Prostate gland (tissue), 2 donors: ENCODE measurements at regions not wholly inside any gene's neighbourhood (a gene's known extent, or its start where the extent isn't known, plus 50 kb on each side); places are given as distances from the start of the nearest gene placed in this dataset.

Source experiments
- POLR2A ChIP-seq: fragments of 450-650 bp; IDR thresholded peaks from one replicate; pipeline ENCODE4 v1.6.1; 2016; ENCODE audit warnings: antibody characterized with exemption, mild to moderate bottlenecking
- POLR2AphosphoS5 ChIP-seq: sonication (generic); formaldehyde crosslinking; IDR thresholded peaks from one replicate; pipeline ENCODE4 v1.6.1; 2017; ENCODE audit warnings: antibody characterized with exemption
- TF ChIP-seq, protein P1 (sequence below), 4 experiments: fragments of 200-600 bp in 2 of 4; fragments of 450-650 bp in 2 of 4; sonication (generic) in 2 of 4; IDR thresholded peaks; 1 replicate in 3 of 4; 2 replicates in 1 of 4; pipeline ENCODE4 v1.5.1; 2016 to 2019; ENCODE audit warnings: antibody characterized with exemption in 4 of 4, mild to moderate bottlenecking in 2 of 4, moderate library complexity in 2 of 4

- TF ChIP-seq, protein P1, sequence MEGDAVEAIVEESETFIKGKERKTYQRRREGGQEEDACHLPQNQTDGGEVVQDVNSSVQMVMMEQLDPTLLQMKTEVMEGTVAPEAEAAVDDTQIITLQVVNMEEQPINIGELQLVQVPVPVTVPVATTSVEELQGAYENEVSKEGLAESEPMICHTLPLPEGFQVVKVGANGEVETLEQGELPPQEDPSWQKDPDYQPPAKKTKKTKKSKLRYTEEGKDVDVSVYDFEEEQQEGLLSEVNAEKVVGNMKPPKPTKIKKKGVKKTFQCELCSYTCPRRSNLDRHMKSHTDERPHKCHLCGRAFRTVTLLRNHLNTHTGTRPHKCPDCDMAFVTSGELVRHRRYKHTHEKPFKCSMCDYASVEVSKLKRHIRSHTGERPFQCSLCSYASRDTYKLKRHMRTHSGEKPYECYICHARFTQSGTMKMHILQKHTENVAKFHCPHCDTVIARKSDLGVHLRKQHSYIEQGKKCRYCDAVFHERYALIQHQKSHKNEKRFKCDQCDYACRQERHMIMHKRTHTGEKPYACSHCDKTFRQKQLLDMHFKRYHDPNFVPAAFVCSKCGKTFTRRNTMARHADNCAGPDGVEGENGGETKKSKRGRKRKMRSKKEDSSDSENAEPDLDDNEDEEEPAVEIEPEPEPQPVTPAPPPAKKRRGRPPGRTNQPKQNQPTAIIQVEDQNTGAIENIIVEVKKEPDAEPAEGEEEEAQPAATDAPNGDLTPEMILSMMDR (IDR thresholded peaks at IDR 0.05): no peak
- TF ChIP-seq POLR2AphosphoS5 (no peak), POLR2A (no peak)
Measured at GRCh38 chr18:28652654-28653053, 475.7 kb upstream of the CDH2 start.
